Endothelial cell of umbilical vein (primary cell): ENCODE measurements at regions not wholly inside any gene's neighbourhood (a gene's known extent, or its start where the extent isn't known, plus 50 kb on each side); places are given as distances from the start of the nearest gene placed in this dataset.

Source experiments
- CTCF ChIP-seq, 2 donors: IDR thresholded peaks; 1 replicate in 1 of 2; 2 replicates in 1 of 2; pipeline ENCODE4 v1.5.1; 2011; ENCODE audit warnings: low read length in 2 of 2, mild to moderate bottlenecking in 2 of 2, moderate library complexity in 2 of 2, control low read depth in 1 of 2, inconsistent platforms in 1 of 2, low read depth in 1 of 2; ENCODE audit not compliant: insufficient read depth in 1 of 2; ENCODE audit errors: extremely low read depth in 1 of 2
- EZH2 ChIP-seq: IDR thresholded peaks from 2 replicates; pipeline ENCODE4 v1.6.1; 2012; ENCODE audit warnings: borderline replicate concordance, low read depth, mild to moderate bottlenecking, moderate library complexity, low read length, inconsistent platforms; ENCODE audit not compliant: severe bottlenecking
- FOS ChIP-seq: IDR thresholded peaks from 2 replicates; pipeline ENCODE4 v1.6.1; 2011; ENCODE audit warnings: mild to moderate bottlenecking, low read length, moderate library complexity, borderline replicate concordance; ENCODE audit not compliant: insufficient read depth
- MYC ChIP-seq: IDR thresholded peaks from one replicate; pipeline ENCODE4 v1.6.1; 2011; ENCODE audit warnings: mild to moderate bottlenecking, low read depth, low read length
- POLR2A ChIP-seq: IDR thresholded peaks from 2 replicates; pipeline ENCODE4 v1.6.1; 2012; ENCODE audit warnings: low read depth, mild to moderate bottlenecking, control low read depth, low read length
- POLR2AphosphoS5 ChIP-seq: IDR thresholded peaks from 2 replicates; pipeline ENCODE4 v1.6.1; 2012; ENCODE audit warnings: low read depth, mild to moderate bottlenecking, control low read depth, low read length, moderate library complexity; ENCODE audit not compliant: insufficient read depth

GRCh38 chr10:109727436-109727835 lies 195.9 kb downstream of the XPNPEP1 start:
- TF ChIP-seq EZH2: no peak
- TF ChIP-seq POLR2A: no peak
- TF ChIP-seq CTCF (IDR thresholded peaks at IDR 0.05; ENCODE audit: extremely low read depth in 1 of 2, insufficient read depth in 1 of 2, low read depth in 1 of 2, low read length in 2 of 2): no peak
- TF ChIP-seq POLR2AphosphoS5: no peak
- TF ChIP-seq MYC: no peak
- TF ChIP-seq FOS: no peak
